ENCODE measurements at regions not wholly inside any gene's neighbourhood (a gene's known extent, or its start where the extent isn't known, plus 50 kb on each side); places are given as distances from the start of the nearest gene placed in this dataset.

- Mint-ChIP-seq H3K27me3 (ENCODE audit: low read depth) (peaks cover 7% of the 10 kb centered on the region), H3K36me3 (ENCODE audit: insufficient read depth in 1 of 3, low read depth in 3 of 3) (peaks cover 2 to 12% (median 5%) of the 10 kb centered on the region in 3 experiments; a peak in 5 of 7 replicates), H3K9me3 (peaks cover 23 to 29% of the 10 kb centered on the region in 2 experiments), H3K4me3 (no peak overlapping the region), H3K4me1 (peaks cover 17 to 25% of the 10 kb centered on the region in 2 experiments), H3K27ac (no peak overlapping the region)
- no peak for TF ChIP-seq CTCF (conservative IDR thresholded peaks at IDR 0.05)
- Histone ChIP-seq H3K23ac (ENCODE audit: insufficient read length, low read depth, low read length) (no peak overlapping the region), H3K4ac (ENCODE audit: low read depth, low read length) (no peak overlapping the region), H4K91ac (ENCODE audit: insufficient read length, low read depth, low read length) (no peak overlapping the region), H3K27ac (ENCODE audit: insufficient read length, low read depth, low read length) (no peak overlapping the region), H4K5ac (ENCODE audit: insufficient read length, low read depth, low read length) (no peak overlapping the region), H3K18ac (ENCODE audit: insufficient read length, low read depth, low read length) (no peak overlapping the region), H2BK20ac (ENCODE audit: low read depth, low read length, poor library complexity, severe bottlenecking) (no peak overlapping the region), H3K9me3 (ENCODE audit: control insufficient read depth, low read depth, low read length) (no peaks in the 10 kb centered on the region), H3K9ac (ENCODE audit: extremely low read depth, insufficient read length, low read length) (no peak overlapping the region), H4K8ac (replicated peaks; ENCODE audit: insufficient read length, low read depth, low read length) (no peak overlapping the region), H3K4me2 (ENCODE audit: insufficient read depth, insufficient read length, low read length) (no peak overlapping the region), H3K79me2 (ENCODE audit: insufficient read depth, low read length) (no peaks in the 10 kb centered on the region), H3K79me1 (ENCODE audit: insufficient read depth, low read depth, low read length, poor library complexity, severe bottlenecking) (no peaks in the 10 kb centered on the region), H2BK120ac (ENCODE audit: low read depth, low read length, poor library complexity, severe bottlenecking) (no peak overlapping the region), H2AK5ac (ENCODE audit: insufficient read length, low read length) (no peak overlapping the region), H2AFZ (ENCODE audit: low read length) (no peak overlapping the region), H4K20me1 (ENCODE audit: control insufficient read depth, insufficient read depth, insufficient read length) (no peaks in the 10 kb centered on the region), H2BK12ac (ENCODE audit: insufficient read length, low read depth, low read length) (no peak overlapping the region), H3K23me2 (ENCODE audit: insufficient read length, low read depth, low read length, poor library complexity, severe bottlenecking) (no peaks in the 10 kb centered on the region), H3K4me1 (ENCODE audit: insufficient read depth, low read length) (peaks cover 4% of the 10 kb centered on the region; the same call in 1 of the 2 replicates), H3K27me3 (ENCODE audit: insufficient read depth, low read length) (peaks cover 22% of the 10 kb centered on the region; the same call in 1 of the 2 replicates), H3K14ac (ENCODE audit: insufficient read depth, low read length) (no peak overlapping the region), H3K56ac (ENCODE audit: insufficient read length, low read depth, low read length) (no peak overlapping the region), H2BK5ac (ENCODE audit: insufficient read length, low read length) (no peak overlapping the region), H2BK15ac (ENCODE audit: low read depth, low read length) (no peak overlapping the region), H3T11ph (ENCODE audit: low read length) (no peak overlapping the region)
- DNase-seq = no peak
- WGBS (ENCODE audit: extremely low coverage, insufficient read length, low lambda C conversion rate) = no CpG with 5 or more reads among the region's 11 CpGs
These were observed 63.9 kb downstream of the FZD10 start for GRCh38 chr12:130226126-130226525.

Measured in H9 (cell line).